LoVo (cell line): ENCODE measurements at regions not wholly inside any gene's neighbourhood (a gene's known extent, or its start where the extent isn't known, plus 50 kb on each side); places are given as distances from the start of the nearest gene placed in this dataset.
"Not testable (repeated sequence)": the region's sequence is repeated elsewhere in the genome, so short reads cannot be mapped to it uniquely, and the experiment has no call there.

Experiments
- DNase-seq: peaks from one replicate; pipeline ENCODE4 v3.0.0-alpha.2; 2016; ENCODE audit warnings: low spot score

DNA sequence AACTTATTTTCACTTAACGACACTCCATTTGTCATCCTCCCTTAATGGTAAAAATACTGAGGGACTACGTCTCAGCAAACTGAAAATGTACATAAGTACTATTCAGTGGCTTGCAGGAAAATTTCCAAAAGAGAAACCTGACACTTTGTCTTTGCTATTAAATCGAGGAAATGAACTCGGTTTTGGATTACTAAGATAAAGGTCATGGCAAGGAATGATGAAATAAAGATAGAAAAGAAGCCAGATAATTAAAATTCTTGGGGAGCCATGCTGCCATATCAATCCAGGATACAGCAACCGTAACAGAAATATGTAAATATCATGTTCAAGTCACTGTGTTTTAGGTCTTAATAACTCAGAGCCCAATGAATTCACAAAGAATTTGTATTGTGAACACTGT is 647.8 kb downstream of the CDH9 start:
- no peak for DNase-seq

DNA sequence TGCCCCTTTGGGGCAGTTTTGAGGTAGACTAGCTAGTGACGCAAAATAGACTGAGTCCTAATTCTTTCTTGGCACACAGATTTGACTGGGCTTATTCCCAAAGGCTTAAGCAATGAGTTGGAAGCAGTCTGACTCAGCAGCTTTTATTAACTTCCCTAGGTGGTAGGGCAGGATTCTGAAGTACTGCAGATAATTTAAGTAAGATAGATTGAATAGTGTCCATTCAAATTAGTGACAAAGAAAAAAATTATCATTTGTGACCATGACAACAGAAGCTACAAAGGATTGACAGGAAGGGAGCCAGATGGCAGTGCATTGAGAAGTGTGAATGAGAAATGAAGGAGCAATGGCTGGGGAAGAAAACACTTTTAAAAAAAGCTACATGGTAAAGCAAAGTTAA is 649.4 kb downstream of the CDH9 start:
- DNase-seq = no peak

DNA sequence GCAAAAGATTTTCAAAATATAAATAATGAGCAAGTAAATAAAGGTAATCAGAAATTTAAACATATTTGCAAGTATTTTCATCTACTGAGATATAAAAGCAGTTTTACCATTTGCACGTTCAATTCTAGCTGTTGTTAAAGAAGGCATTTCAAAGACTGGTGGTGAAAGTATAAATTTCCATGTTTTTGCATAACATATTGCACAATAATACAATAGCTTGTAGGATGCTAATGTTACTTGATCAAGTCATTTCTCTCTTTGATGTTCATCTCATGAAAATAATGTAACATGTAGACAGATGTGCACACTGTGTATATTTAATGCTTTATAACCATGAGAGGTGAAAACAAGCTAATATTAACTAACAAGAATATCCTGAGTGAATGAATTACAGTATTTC is 651.9 kb downstream of the CDH9 start:
- no peak for DNase-seq

DNA sequence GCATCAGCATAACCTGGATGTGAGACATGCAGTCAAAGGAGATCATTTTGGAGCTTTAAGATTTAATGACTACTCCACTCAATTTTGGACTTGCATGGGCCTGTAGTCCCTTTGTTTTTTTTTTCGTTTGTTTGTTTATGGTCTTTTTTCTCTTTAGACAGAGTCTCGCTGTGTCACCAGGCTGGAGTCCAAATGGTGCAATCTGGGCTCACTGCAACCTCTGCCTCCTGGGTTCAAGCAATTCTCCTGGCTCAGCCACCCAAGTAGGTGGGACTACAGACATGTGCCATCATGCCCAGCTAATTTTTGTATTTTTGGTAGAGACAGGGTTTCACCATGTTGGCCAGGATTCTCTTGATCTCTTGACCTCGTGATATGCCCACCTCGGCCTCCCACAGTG is 673.8 kb downstream of the CDH9 start:
- DNase-seq = not testable (repeated sequence)

DNA sequence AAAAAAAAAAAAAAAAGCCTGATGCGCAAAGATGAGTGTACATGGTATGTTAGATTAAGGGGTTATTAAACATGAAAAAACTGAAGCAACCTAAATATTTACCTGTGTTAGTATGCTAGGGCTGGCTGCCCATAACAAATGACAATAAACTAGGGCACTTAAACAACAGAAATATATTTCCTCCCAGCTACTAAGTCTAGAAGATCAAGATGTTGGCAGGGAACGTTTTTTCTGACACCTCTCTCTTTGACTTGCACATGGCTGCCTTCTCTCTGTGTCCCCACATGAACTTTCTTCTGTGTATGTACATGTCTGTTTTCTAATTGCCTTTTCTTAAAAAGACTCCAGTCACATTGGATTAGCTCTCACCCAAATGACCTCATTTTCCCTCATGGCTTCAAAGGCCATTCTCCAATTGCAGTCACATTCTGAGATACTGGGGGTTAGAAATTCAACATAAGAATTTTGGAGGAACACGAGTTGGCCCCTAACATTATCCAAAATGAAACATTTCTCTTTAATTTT is 694.5 kb downstream of the CDH9 start:
- DNase-seq = no peak

DNA sequence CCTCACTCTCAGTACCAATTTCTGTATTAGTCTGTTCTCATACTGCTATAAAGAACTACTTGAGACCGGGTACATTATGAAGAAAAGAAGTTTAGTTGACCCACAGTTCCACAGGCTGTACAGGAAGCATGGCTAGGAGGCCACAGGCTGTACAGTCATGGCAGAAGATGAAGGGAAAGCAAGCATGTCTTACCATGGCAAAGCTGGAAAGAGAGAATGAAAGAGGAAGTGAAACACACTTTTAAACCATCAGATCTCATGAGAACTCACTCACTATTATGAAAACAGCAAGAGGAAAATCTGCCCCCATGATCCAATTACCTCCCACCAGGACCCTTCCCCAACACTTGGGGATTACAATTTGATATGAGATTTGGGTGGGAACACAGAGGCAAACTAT is 698.8 kb downstream of the CDH9 start:
- DNase-seq = no peak

DNA sequence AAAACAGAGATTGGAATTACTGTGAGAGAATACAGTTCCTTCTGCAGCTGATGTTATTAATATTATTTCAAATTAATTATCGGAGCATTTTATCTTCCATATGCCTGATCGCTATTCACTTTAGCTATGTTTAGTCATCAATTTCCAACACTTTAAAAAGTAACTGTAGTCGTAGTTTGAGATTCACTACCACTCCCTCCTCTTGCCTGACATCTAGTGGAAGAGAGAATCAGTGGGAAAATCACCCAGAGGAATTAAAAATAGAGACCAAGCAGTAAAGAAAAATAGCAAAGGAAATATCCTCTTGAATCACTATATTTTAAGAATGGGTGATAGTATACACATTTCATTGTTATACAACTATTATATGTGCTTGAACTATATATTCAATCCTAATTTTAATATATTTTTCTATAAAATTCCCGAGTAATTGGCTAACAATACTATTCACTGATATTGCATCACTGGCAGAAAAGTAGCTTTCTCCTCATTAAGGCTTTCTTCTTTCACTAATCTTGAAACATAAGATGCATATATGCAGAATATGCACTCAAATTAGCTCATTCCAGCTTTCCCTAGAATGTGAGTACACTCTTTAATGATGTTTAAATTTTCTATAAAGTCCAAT is 708.7 kb downstream of the CDH9 start:
- no peak for DNase-seq

DNA sequence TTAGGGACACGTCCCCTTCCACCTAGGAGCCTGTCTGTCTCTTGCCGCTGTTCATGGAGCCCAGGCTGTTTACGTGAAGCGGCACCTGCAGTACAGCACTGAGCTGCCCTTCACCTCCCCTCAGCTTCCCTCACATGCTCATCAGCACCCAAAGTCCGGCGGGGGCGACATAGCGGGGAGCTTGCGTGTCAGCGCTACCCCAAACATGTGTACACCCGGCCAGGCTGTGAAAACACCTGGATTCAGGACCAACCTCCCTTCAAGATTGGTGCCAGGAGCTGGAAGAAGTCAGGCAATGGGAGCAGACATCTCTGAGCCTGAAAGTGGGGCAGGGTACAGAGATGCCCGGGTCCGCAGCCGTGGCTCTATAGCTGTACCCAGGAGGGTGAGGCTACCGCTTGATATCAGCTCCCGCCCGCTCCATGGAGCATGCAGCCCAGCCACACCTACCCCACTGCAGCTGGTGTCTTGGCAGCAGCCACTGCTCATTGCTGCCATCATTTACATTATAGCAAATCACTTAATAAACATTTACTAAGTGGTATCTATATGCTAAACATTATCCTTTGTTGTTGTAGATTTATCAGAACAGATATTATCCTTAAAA is 712.1 kb downstream of the CDH9 start:
- DNase-seq = no peak

DNA sequence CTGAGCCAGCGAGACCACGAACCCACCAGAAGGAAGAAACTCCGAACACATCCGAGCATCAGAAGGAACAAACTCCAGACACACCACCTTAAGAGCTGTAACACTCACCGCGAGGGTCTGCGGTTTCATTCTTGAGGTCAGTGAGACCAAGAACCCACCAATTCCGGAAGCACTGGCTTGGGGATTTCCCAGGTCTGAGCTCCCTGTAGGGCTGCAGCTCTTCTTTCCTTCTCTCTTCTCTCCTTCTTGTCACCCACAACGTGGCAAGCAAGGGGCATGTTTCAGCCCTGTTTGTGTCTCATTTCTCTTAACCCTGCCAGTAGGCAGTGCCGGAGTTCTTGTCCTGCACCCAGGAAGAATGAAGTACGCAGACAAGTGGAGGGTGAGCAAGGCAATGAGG is 713.0 kb downstream of the CDH9 start:
- not testable (repeated sequence) for DNase-seq

DNA sequence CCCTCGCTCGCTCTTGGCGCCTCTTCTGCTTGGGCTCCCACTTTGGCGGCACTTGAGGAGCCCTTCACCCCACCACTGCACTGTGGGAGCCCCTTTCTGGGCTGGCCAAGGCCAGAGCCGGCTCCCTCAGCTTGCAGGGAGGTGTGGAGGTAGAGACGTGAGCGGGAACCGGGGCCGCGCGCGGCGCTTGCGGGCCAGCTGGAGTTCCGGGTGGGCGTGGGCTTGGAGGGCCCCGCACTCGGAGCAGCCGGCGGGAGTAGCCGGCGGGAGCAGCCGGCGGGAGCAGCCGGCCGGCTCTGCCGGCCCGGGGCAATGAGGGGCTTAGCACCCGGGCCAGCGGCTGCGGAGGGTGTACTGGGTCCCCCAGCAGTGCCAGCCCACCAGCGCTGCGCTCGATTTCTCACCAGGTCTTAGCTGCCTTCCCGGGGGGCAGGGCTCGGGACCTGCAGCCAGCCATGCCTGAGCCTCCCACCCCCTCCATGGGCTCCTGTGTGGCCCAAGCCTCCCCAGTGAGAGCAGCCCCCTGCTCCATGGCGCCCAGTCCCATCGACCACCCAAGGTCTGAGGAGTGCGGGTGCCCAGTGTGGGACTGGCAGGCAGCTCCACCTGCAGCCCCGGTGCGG is 714.0 kb downstream of the CDH9 start:
- not testable (repeated sequence) for DNase-seq

DNA sequence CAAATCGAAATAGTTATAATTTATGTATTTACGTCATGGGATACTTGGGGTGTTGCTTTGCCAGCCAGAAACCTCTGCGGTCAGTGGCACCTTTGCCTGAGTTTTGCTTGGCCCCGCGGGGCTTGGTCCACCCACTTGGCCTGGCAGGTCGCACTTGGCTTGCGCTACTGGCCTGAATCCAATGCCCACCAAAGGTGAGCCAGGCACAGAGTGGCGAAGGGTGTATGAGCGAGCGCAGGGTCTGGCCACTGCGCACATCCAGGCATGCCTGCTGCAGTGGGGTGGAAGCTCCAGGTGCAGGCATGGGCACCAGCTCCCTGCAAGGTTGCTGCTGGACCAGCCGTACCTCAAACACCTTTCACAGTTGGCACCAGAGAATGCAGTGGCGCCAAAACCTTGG is 714.6 kb downstream of the CDH9 start:
- DNase-seq = no peak

DNA sequence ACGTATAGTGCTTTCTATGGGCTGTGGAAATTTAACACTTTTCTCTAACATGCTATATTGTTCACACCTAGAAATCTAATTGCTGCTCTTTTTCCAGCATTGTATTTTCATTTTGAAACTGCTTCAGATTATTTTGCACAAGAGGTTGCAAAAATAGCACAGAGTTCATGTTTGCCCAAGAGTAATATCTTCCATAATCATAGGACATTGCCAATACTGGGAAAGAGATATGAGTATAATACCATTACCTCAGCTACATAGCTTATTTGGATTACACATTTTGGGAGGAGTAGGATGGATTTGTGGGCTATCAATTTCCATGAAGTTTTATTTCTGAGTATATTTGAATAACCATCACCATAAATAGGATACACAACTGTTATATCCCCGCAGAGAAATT is 717.1 kb downstream of the CDH9 start:
- no peak for DNase-seq

DNA sequence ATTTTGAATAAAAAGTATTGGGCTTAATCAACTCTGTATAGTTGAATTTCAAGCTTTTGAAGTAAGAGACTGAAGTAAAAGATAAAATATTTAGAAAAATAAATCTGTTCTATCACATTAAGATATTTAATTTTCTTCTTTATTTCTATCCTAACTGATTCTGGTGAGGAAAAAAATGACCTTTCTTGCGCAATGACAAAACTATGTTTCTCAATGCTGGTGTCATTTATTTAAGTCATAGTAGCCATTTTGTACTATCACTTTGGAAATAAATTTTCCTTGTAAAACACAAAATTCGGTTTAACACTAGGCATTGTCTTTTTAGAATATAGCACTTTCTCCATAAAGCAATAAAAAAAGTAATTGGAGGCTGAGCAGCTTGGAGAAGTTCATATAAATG is 728.0 kb downstream of the CDH9 start:
- DNase-seq = no peak

DNA sequence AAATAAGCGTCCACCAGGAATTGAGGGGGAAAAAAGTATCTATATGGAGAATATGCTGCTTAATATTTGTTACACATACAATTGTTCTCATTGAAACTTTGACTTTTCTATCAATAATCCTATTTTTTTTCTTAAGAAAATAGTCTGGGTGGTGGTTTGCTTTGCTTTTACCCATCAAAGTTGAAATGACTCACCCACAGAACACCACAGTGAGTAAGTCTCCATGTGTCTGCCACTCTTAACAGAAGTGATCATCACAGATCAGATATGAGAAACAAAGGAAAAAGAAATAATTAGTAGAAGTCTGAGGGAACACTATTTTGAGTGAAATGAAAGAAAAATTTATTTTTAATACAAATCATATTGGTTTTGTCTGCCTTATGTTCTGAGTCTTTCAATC is 742.8 kb downstream of the CDH9 start:
- DNase-seq = no peak

DNA sequence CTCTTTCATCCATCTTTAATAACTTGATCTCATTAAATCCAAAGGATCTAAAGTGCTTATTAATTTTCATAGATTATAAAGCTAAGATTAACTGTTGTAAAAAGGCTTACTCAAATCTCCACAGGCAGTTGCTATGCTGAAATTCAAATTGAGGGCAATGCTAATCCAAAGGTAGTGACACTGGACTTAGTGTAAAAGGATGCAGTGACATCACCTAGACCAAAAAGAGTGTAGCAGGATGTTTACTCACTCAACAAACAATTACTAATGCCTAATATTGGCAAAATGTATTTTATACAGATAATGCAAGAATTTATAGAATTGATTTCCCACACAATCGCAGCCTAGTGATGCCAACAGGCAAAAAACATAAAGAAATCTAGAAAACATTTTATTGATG is 756.2 kb downstream of the CDH9 start:
- DNase-seq = no peak

DNA sequence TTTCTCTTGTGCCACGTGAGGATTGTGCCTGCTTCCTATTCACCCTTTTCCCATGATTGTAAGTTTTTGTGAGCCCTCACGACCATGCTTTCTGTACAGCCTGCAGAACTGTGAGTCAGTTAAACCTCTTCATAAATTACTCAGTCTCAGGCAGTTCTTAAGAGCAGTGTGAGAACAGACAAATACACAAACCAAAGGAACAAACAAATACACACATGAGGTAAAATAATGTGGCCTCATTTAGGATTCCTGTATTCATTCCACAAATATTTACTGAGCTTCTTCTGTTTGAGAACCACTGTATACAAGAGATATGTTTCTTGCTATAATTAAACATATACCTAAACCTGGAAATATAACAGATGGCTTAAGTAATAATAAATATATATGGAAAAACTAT is 760.3 kb downstream of the CDH9 start:
- no peak for DNase-seq

DNA sequence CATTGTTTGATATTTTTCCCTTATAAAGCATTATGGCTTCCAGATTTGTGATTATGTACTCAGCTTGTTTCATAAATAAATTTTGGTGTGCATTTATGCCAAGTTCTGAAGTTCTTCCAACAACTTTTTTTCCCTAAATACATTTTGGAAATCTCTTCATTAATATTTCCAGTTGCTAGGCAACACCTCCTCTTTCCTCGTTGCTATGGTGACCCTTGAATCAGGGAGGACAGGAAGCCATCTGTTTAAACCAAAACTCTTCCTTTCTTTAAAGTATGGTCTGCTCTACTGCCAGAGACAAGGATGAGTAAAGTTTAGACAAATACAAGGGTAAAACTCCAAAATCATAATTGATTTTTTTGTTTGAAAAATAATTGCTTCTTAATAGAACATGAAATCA is 779.3 kb downstream of the CDH9 start:
- no peak for DNase-seq

DNA sequence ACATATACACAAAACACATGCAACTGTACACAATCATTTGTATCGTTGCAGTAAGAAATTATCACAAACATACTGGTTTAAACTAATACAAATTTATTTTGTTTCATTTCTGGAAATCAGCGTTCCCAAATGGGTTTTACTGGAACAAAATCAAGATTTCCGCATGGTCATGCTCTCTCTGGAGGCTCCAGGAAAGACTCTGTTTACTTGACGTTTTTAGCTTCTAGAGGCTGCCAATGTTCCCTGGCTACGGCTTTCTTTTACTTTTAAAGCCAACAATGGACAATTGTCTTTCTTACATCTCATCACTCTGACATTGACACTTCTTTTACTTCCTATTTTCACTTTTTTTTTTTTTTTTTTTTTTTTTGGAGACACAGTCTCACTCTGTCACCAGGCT is 793.1 kb downstream of the CDH9 start:
- DNase-seq = no peak

DNA sequence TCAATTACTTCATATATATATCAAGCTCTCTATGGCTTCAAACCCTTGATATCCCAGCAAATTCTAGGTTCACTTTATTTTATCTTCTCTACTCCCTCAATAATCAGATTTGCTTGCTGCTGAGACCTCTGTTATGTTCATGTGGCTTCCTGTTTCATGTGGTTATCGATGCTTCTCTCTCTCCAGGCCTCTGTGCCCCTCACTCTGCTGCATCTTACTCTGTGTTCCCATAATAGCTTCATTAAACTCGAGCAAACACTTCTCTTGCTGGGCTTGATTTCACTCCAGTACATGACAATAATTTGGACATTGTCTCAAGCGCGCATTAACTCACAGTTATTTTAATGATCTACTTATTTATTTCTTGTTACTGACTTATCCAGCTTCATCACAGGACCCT is 798.8 kb downstream of the CDH9 start:
- no peak for DNase-seq

DNA sequence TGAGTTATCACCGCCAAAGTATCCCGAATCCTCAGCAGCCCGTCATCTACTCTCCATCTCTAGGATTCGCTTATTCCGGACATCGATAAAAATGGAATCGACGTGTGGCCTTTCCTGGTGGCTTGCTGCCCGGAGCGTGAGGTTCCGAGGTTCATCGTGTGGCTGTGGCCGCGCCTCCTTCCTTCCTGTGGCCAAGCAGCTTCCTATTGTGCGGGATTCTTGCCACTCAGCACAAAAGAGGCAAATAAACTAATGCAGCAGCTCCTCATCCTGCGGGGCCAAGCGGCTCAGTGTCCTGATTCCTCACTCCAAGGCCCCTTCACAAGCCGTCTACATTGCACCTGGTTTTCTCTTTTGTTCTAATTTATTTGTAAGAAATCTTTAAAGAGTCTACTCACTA is 800.9 kb downstream of the CDH9 start:
- DNase-seq = no peak

DNA sequence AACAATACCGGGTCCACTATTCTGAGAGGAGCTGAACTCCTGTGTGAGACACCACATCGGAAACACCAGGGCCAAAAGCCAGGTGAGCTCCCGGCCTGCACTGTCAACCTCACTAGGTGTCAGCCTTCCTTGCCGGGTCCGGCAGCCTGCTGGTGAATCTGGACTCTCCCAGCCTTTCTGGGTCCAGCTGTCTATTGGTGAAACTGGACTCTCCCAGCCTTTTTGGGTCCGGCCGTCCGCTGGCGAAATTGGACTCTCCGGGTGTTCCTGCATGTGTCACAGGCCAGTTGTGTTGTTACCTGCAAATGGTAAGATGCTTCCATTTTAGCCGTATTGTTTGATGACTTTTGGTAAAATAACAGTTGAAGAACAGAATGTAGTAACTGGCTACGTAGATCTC is 801.5 kb downstream of the CDH9 start:
- DNase-seq = no peak

DNA sequence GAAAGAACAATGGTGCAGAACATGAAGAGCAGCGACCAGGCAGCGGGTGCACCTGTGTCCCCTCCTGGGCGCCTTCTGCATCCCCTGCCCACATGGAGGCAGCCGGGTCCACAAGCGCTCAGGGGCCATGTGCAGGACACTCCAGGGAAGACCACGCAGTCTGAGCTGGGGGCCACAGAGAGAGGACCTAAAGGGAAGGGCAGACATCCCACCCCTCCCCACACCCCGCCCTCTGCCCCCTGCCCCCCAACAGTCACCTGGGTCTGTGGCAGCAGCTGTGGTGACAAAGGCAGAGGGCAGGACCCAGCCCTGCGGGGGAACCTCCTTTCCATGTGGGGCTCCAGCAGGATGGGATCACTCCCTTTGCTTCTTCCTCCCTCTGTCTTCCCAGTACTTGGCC is 805.7 kb downstream of the CDH9 start:
- DNase-seq = no peak

DNA sequence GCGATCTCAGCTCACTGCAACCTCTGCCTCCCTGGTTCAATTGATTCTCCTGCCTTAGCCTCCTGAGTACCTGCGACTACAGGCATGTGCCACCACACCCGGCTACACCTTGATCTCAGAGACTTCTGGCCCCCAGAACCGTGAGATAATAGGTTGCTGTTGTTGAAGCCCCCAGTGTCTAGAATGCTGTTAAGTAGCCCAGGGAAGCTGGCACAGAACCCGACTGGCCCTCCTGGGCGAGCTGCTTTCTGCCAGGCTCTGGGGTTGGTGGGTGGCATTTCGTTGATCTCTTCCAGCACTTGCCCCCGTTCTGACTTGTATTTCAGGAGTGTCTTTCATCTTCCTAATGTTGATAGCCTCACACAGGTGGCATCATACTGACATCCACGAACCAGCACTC is 807.1 kb downstream of the CDH9 start:
- DNase-seq = no peak

DNA sequence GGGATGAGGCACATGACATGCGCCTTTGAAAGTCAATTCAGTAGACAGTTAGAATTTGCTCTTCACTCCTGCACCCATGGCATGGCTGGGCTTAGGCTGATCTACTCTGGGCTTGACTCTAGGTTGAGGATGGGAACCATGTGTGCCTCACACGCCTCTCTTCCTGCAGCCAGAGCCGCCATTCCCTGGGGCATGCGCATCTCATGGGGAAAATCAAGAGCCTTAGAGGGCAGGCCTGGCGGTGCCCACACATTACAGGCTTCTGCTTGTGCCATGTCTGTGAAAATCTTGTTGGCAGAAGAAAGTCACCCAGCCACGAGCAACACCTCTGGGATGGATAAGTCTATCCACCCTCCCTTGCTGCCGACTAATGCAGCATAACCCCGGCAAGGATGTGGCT is 808.5 kb downstream of the CDH9 start:
- no peak for DNase-seq
